Ovary (tissue), 3 donors: ENCODE measurements at regions not wholly inside any gene's neighbourhood (a gene's known extent, or its start where the extent isn't known, plus 50 kb on each side); places are given as distances from the start of the nearest gene placed in this dataset.

Experiments
- CTCF ChIP-seq, 3 donors: fragments of 450-650 bp in 2 of 3; fragments of 200-600 bp in 1 of 3; IDR thresholded peaks; one replicate each; pipeline versions ENCODE4 v1.5.1 to v1.8.0; 2016 to 2022; ENCODE audit warnings: antibody characterized with exemption in 3 of 3, mild to moderate bottlenecking in 1 of 3
- EP300 ChIP-seq: sonication (generic); formaldehyde crosslinking; IDR thresholded peaks from one replicate; pipeline ENCODE4 v1.6.1; 2017; ENCODE audit warnings: antibody characterized with exemption
- POLR2A ChIP-seq: fragments of 450-650 bp; IDR thresholded peaks from one replicate; pipeline ENCODE4 v1.6.1; 2017; ENCODE audit warnings: antibody characterized with exemption, mild to moderate bottlenecking, moderate library complexity
- donor health status: DM: no; HTN: no; CAD: no.

- TF ChIP-seq CTCF (IDR thresholded peaks at IDR 0.05) (no peak), POLR2A (no peak), EP300 (no peak)
These were observed 158.5 kb upstream of the ESRRG start for GRCh38 chr1:216881695-216882094.
